HepG2 (cell line): ENCODE measurements at regions not wholly inside any gene's neighbourhood (a gene's known extent, or its start where the extent isn't known, plus 50 kb on each side); places are given as distances from the start of the nearest gene placed in this dataset.

Experiments
- ATAC-seq: fragments of 200-7000 bp; cut with Tn5 transposase; 3 replicates; pipeline ENCODE4 v1.9.1; 2020; ENCODE audit warnings: mild to moderate bottlenecking, moderate library complexity
- BruUV-seq: library from RNA; stranded (reverse); fragments of 400-500 nt; replicated peaks from 2 replicates; lab custom pipeline; 2021; lab: Mats Ljungman, UMichigan
- CTCF ChIA-PET: fragments of 300-600 bp; formaldehyde crosslinking; extraction: SDS; loops from one replicate; lab custom pipeline; 2021; ENCODE audit warnings: low total read pairs, inconsistent platforms, low intra/inter-chr PET ratio; lab: Yijun Ruan, JAX
- POLR2A ChIA-PET: fragments of 350-600 bp; sonication (Branson Sonifier 250); formaldehyde crosslinking; loops from one replicate; lab custom pipeline; 2020; ENCODE audit warnings: antibody characterized with exemption, inconsistent platforms; lab: Yijun Ruan, JAX
- DNase-seq: peaks from one replicate; pipeline ENCODE4 v3.0.0-alpha.2; 2015; ENCODE audit warnings: low spot score
- FAIRE-seq: peaks from 3 replicates; lab custom pipeline; 2011; peaks lifted over from hg19 to GRCh38; lab: Jason Lieb, UNC
- H2AFZ ChIP-seq: one replicate; pipeline ENCODE4 v1.6.1; 2011; ENCODE audit warnings: low read length, inconsistent platforms
- H3K27ac ChIP-seq: fragments of 300-600 bp; 3 replicates; pipeline ENCODE4 v1.8.0; 2011; ENCODE audit warnings: mixed run types, mild to moderate bottlenecking, mixed read lengths, low read length, inconsistent platforms; ENCODE audit not compliant: insufficient read depth; ENCODE audit errors: extremely low read length
- H3K27me3 ChIP-seq, 2 experiments: fragments of 200-600 bp in 1 of 2; 2 replicates in 1 of 2; 3 replicates in 1 of 2; pipeline versions ENCODE4 v1.6.0 to v1.8.0; 2011; ENCODE audit warnings: low read length in 2 of 2, mild to moderate bottlenecking in 2 of 2, moderate library complexity in 2 of 2, inconsistent platforms in 1 of 2; ENCODE audit not compliant: insufficient read depth in 2 of 2, control insufficient read depth in 1 of 2
- H3K36me3 ChIP-seq, 2 experiments: fragments of 200-600 bp in 1 of 2; replicated peaks in 1 of 2; 2 replicates in 1 of 2; 3 replicates in 1 of 2; pipeline versions ENCODE4 v1.5.1 to v1.8.0; 2011; ENCODE audit warnings: low read length in 2 of 2, inconsistent platforms in 1 of 2; ENCODE audit not compliant: insufficient read depth in 2 of 2, control insufficient read depth in 1 of 2
- H3K4me1 ChIP-seq: 2 replicates; pipeline ENCODE4 v1.5.1; 2012; ENCODE audit warnings: low read length, inconsistent platforms; ENCODE audit not compliant: insufficient read depth
- H3K4me2 ChIP-seq: 2 replicates; pipeline ENCODE4 v1.6.0; 2011; ENCODE audit warnings: low read depth, low read length, inconsistent platforms
- H3K4me3 ChIP-seq, 3 experiments: fragments of 200-600 bp in 1 of 3; sonication (generic), shearing (Covaris generic) in 1 of 3; replicated peaks in 1 of 3; 2 replicates each; pipeline ENCODE4 v1.5.1; 2011 to 2016; ENCODE audit warnings: low read length in 3 of 3, inconsistent platforms in 2 of 3, low read depth in 2 of 3, mild to moderate bottlenecking in 2 of 3, control low read depth in 1 of 3, mixed read lengths in 1 of 3; ENCODE audit not compliant: insufficient read depth in 1 of 3
- H3K79me2 ChIP-seq: one replicate; pipeline ENCODE4 v1.6.1; 2011; ENCODE audit warnings: low read length, inconsistent platforms; ENCODE audit not compliant: insufficient read depth
- H3K9ac ChIP-seq: 2 replicates; pipeline ENCODE4 v1.6.0; 2011; ENCODE audit warnings: mild to moderate bottlenecking, low read depth, low read length, inconsistent platforms; ENCODE audit not compliant: insufficient read depth
- H3K9me3 ChIP-seq: 2 replicates; pipeline ENCODE4 v1.5.1; 2012; ENCODE audit warnings: mild to moderate bottlenecking, low read length
- H4K20me1 ChIP-seq: 2 replicates; pipeline ENCODE4 v1.6.0; 2011; ENCODE audit warnings: inconsistent platforms, mild to moderate bottlenecking, low read length, moderate library complexity; ENCODE audit not compliant: insufficient read depth
- MAFK ChIP-seq, 2 experiments: IDR thresholded peaks in 1 of 2; conservative IDR thresholded peaks in 1 of 2; 2 replicates each; pipeline ENCODE4 v1.6.1; 2011; ENCODE audit warnings: improper control_type of control experiment in 2 of 2, low read length in 2 of 2
- NR3C1 ChIP-seq: sonication (generic); formaldehyde crosslinking; IDR thresholded peaks from 2 replicates; pipeline ENCODE4 v1.4.0; 2020; ENCODE audit warnings: missing genetic modification reagents
- RBM39 ChIP-seq: fragments of 200-400 bp; formaldehyde crosslinking; IDR thresholded peaks from one replicate; pipeline ENCODE4 v1.6.1; 2018; ENCODE audit warnings: antibody characterized with exemption, mild to moderate bottlenecking, low read depth, low read length; ENCODE audit not compliant: poor library complexity, severe bottlenecking
- ZBTB21 ChIP-seq: sonication (generic); formaldehyde crosslinking; IDR thresholded peaks from 2 replicates; pipeline ENCODE4 v1.4.0; 2020; ENCODE audit warnings: missing genetic modification reagents
- ZFP36L1 ChIP-seq: sonication (generic); formaldehyde crosslinking; IDR thresholded peaks from 2 replicates; pipeline ENCODE4 v1.8.0; 2022; ENCODE audit warnings: mild to moderate bottlenecking, missing genetic modification reagents, moderate library complexity
- ZNF17 ChIP-seq: sonication (generic); formaldehyde crosslinking; IDR thresholded peaks from 2 replicates; pipeline ENCODE4 v1.5.0; 2020; ENCODE audit warnings: mild to moderate bottlenecking, missing genetic modification reagents
- WGBS: methylation state at CpG from one replicate; pipeline ENCODE4 v1.1.6; 2017; ENCODE audit warnings: low lambda C conversion rate; 5-methylcytosine and 5-hydroxymethylcytosine counted together
- in situ Hi-C: cut with HindIII; loops from 2 replicates; pipeline ENCODE4 v1.10.0; 2017; ENCODE audit warnings: low pct_unique_long_range_greater_than_20kb; ENCODE audit not compliant: extremely low pct_ligation_motif_present
- intact Hi-C: fragments of 100-400 bp; cut with micrococcal nuclease; formaldehyde crosslinking; loops from one replicate; pipeline ENCODE4 v1.10.0; 2022; ENCODE audit not compliant: unreplicated experiment
- TF ChIP-seq, protein P1 (sequence below): IDR thresholded peaks from 2 replicates; pipeline ENCODE4 v1.6.1; 2016

DNA sequence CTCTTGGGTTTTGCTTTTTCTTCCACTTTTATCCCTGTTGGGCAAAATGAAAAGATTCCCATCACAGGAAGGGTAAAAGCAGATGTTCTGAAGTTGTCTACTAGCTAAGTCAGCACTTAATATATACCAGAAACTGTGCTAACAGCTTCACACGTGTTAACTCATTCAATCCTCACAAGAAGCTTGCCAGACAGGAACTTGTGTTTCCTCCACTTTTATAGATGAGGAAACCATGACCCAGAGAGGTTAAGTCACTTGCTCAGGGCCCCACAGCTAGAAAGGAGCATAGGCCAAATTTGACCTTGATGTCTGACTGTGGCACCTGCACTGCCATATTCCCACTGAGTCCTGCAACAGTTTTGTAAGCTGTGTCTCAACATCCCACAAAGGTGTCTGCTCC, 76.8 kb upstream of the EPC2 start:
- Histone ChIP-seq H3K4me2 (no peak overlapping the region), H3K36me3 (no peaks in the 10 kb centered on the region), H3K9ac (no peak overlapping the region), H3K79me2 (no peaks in the 10 kb centered on the region), H3K9me3 (no peaks in the 10 kb centered on the region), H3K4me3 (no peak overlapping the region), H3K27ac (no peak overlapping the region), H4K20me1 (no peaks in the 10 kb centered on the region), H2AFZ (no peak overlapping the region), H3K27me3 (peaks cover 2 to 50% of the 10 kb centered on the region in 2 experiments; a peak in 3 of 5 replicates), H3K4me1 (no peaks in the 10 kb centered on the region)
- CTCF ChIA-PET: no interaction called here
- intact Hi-C loops (no loop called here), in situ Hi-C loops (no loop called here)
- DNase-seq (no peak), ATAC-seq (no peak), FAIRE-seq (no peak)
- no TSS peak for BruUV-seq
- TF ChIP-seq NR3C1 (no peak), ZFP36L1 (no peak), ZNF17 (CRISPR knock-in tag) (no peak), MAFK (conservative IDR thresholded peaks at IDR 0.05 in 1 of 2, IDR thresholded peaks at IDR 0.05 in 1 of 2; ENCODE audit: low read length in 2 of 2) (0 out of 4 replicates have a peak, but pooled peaks of 1 of the 2 experiments have one; percentile 10)
- TF ChIP-seq, protein P1, sequence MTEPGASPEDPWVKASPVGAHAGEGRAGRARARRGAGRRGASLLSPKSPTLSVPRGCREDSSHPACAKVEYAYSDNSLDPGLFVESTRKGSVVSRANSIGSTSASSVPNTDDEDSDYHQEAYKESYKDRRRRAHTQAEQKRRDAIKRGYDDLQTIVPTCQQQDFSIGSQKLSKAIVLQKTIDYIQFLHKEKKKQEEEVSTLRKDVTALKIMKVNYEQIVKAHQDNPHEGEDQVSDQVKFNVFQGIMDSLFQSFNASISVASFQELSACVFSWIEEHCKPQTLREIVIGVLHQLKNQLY (CRISPR knock-in tag): no peak
- POLR2A ChIA-PET: no interaction called here
- WGBS: 0% methylated on average over 1 of the region's 1 CpG

DNA sequence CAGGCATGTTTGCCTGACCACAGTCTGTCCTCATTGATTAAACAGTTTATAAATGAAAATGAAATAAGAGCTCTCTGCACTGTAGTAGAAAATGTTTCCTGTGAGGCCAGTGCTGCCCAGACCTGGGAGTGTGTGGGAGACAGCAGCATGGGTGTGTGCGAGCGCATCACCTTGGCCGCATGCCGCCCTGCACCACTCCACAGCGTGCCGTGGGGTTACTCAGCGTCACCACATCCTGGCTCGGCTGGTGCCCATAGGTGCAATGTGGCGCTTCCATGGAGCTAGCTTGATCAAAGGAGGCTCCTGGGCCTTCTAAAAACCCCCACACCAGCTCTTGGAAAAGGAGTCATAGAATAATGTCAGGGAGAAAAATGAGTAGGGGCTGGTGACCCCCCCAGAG, 76.0 kb upstream of the EPC2 start:
- H2AFZ ChIP-seq: no peak overlapping the region
- no peak overlapping the region for H3K4me2 ChIP-seq
- ChIA-PET POLR2A (no interaction called here), CTCF (no interaction called here)
- H3K36me3 ChIP-seq: no peaks in the 10 kb centered on the region
- 0 out of 3 replicates have a peak, but pooled peaks have one; percentile 28 for ATAC-seq
- no peaks in the 10 kb centered on the region for H3K9me3 ChIP-seq
- peaks cover 2 to 50% of the 10 kb centered on the region in 2 experiments; a peak in 3 of 5 replicates for H3K27me3 ChIP-seq
- no peaks in the 10 kb centered on the region for H4K20me1 ChIP-seq
- WGBS: 40% methylated on average over 9 of the region's 9 CpGs
- no peak overlapping the region for H3K9ac ChIP-seq
- no peak for FAIRE-seq
- DNase-seq: no peak
- H3K4me1 ChIP-seq: no peaks in the 10 kb centered on the region
- TF ChIP-seq RBM39: no peak
- no peak for TF ChIP-seq ZBTB21 (CRISPR knock-in tag)
- H3K4me3 ChIP-seq: no peak overlapping the region
- no peaks in the 10 kb centered on the region for H3K79me2 ChIP-seq
- H3K27ac ChIP-seq: no peak overlapping the region
- intact Hi-C loops: no loop called here
- in situ Hi-C loops: no loop called here
- BruUV-seq: no TSS peak
